Epithelial cell of prostate (primary cell): ENCODE measurements at regions not wholly inside any gene's neighbourhood (a gene's known extent, or its start where the extent isn't known, plus 50 kb on each side); places are given as distances from the start of the nearest gene placed in this dataset.

ENCODE experiments used
- DNase-seq: peaks from one replicate; pipeline ENCODE4 v3.0.0-alpha.2; 2011; ENCODE audit warnings: low read depth, low spot score
- H3K27ac ChIP-seq: fragments of 450-650 bp; 2 replicates; pipeline ENCODE4 v1.5.1; 2017; ENCODE audit warnings: mild to moderate bottlenecking

DNA sequence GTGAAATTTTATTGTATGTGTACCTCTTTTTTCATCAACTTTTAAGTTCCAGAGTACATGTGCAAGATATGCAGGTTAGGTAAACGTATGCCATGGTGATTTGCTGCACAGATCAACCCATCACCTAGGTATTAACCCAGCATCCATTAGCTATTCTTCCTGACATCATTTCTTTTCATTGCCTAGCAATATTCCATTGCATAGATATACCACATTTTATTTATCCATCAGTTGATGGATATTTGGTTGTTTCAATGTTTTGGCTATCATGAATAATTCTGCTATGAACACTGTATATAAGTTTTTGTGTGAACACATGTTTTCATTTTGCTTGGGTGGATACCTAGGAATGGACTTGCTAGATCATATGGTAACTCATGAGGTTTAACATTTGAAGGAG is 439.9 kb upstream of the SOX5 start:
- no peak for DNase-seq
- no peak overlapping the region for H3K27ac ChIP-seq

DNA sequence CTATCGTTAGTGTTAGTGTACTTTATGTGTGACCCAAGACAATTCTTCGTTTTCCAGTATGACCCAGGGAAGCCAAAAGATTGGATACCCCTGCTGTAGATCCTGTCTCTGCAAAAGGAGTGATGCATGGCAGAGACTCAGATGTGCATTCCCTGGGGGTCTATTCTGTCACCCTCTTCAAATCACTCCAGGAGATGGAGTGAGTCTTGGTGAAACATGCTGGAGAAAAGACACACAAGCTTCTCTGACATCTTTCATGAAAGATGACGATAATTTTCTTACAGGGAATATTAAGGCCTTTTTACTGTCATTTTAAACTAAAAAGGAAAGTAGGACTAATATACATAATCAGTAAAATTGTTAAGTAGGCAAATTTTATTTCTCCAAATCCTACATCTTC is 437.9 kb upstream of the SOX5 start:
- H3K27ac ChIP-seq, result no peak overlapping the region
- no peak for DNase-seq

DNA sequence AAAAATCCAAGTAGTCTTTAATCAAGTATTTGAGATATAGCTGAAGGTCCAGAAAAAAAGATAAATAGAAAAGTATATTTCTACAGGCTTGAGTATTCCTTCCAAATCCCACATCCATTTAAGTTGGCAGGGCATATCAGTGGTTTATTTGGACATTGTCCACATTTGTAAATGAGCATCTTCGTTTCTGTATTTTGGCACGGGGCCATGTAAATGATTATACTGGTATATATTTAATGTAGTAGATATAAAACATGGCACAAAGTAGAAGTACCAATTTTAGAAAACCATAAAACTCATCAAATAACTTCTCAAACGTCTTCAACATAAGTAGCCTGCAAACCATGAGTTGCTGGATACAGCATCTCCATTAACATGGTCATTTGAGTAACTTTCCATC is 437.4 kb upstream of the SOX5 start:
- no peak for DNase-seq
- no peak overlapping the region for H3K27ac ChIP-seq

DNA sequence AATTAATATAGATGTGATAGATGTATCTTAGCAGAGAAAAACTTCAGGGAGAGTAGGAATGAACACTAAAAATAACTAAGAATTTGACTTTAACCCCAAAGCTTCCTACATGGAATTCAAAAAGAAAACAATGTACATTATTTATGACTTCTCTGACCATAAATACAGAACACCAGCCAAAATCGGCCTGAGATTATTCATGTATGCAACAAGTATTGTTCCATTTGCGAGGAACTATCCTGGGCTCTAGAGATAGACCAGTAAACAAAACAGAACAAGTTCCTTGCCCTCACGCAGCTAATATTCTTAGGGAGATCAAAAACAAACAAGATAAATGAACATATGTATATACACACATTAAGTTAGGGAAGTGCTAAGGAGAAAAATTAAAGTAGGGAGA is 432.3 kb upstream of the SOX5 start:
- H3K27ac ChIP-seq, result no peak overlapping the region
- no peak for DNase-seq

DNA sequence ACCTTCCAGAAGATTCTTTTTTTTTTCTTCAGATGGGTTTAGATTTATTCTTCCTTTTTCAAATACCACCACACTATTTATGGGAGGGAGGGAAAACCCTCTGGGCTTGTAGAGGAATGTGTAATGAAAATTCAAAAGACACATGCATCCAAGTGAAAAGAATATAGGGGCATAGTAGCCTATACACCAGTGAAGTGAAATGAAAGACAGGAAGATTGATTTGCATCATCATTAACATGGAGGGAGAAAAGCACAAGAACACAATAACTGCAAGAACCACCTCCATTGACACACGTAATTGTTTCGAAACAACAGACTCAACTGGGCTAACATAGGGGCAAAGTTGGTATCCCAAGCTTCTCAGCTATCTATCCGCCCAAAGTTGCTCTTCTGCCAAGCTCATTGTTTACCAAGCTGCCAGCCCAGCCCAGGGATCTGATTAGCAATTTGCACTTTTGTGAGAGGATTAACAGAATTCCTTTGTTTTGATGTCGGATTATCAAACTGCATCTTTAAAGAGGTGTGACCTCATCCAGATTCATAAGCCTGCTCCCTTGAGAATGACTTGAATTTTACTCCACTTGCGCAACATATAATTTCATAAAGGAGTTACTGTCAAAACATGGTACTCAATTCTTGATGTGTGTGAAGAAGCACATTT is 430.5 kb upstream of the SOX5 start:
- DNase-seq, result no peak
- no peak overlapping the region for H3K27ac ChIP-seq

DNA sequence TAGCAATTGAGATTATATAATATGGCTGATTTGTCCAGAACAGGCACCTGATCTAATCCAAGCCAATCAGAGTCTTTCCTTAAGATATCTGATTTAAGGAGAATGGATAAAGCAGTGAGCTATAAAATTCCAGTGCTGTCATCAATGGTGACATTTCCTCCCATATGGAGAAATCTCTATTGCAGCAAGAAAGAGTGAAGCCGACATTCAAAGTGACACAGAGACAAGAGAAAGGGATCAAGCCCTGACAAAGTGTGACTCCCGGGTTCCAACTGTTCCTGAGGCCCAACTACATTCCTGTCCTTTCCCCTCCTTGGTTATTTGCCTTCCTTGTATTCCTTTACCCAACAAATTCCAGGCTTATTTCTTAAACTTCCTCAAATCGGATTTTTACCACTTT is 430.0 kb upstream of the SOX5 start:
- DNase-seq, result no peak
- H3K27ac ChIP-seq, result no peak overlapping the region

DNA sequence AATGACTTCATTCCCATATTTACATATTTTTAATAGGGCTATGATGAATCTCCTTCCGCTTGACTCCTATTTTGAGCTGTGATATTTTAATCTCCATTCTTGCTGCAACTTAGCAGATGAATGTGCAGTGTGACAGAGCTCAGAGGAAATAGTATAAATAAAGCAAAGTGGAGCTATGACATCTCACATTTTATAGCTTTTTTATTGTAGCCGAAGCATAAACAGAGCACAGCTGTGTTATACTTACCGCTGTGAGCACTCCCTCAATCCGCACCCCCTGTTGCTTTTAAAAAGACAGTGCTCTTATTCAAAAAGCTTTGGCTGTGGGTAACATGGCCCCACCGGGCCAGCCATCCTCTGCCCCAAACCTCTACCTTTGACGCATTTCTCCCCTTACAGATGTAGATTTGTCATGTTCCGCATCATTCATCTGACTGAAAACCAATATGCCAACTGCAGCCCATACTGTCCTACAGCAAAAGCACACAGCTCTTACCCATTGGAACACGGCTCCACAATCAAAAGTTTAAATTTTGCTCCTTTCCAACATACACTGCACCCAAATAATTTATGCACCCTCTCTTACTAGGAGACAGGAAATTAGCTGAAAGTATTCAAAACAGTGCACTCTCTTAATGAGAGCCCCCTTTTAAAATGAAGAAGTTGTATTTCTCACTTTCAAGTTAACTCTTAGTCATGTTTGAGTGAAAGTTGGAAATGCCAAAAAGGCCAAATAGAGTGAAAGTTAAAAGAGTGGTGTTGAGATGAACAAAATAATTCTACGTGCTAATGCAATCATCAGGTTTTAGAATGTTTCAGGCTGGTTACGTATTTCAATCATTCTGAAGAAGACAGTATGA is 429.3 kb upstream of the SOX5 start:
- no peak overlapping the region for H3K27ac ChIP-seq
- DNase-seq, result no peak

DNA sequence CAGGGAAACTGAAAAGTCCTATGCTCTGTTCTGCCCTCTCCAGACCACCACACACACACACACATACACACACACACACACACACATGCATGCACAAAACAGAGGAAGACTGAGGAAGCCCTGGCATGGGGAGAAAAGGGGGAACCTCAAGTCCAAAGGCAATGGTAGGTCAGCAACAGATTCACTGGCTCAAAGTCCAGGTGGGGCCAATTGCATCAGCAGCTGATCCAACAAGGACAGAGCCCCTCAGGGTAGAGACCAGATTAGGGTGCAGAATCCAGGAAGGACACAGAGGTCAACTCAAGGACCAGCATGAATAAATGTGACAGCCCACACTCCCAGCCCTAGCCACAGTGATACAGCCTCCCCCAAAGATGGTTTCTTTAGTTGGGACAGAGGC is 425.0 kb upstream of the SOX5 start:
- DNase-seq, result no peak
- no peak overlapping the region for H3K27ac ChIP-seq

DNA sequence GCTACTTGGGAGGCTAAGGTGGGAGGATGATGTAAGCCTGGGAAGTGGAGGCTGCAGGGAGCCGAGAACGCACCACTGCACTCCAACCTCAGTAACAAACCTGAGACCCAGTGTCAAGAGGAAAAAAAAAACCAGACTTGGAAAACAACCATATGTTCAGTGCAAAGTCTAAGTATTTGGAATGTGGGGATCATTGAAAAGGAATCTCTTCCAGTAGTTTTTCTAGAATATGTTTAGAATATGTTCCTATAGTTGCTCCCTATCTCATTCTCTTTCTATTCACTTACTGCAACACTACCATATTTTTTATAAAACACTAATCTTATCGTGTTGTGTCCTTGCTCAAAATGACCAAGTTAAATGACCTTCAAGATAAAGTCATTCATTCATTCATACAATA is 423.5 kb upstream of the SOX5 start:
- DNase-seq, result no peak
- no peak overlapping the region for H3K27ac ChIP-seq

DNA sequence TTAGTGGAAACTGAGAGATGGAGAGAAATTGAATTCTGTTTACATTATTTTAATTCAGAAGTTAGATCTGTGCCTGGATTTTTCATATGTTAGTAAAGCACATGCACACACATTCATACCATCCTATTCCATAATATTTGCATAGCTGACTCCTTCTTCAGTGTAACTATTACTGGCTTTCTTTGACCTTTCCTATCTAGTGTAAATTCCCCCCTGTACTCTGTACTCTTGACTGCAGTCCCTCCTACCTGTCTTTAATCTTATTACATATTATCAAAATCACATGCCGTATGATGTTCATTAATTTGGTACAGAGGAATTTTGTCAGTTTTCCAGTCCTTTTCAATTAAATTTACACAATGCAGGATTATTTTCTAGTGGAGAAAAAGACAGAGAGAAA is 417.0 kb upstream of the SOX5 start:
- no peak for DNase-seq
- no peak overlapping the region for H3K27ac ChIP-seq

DNA sequence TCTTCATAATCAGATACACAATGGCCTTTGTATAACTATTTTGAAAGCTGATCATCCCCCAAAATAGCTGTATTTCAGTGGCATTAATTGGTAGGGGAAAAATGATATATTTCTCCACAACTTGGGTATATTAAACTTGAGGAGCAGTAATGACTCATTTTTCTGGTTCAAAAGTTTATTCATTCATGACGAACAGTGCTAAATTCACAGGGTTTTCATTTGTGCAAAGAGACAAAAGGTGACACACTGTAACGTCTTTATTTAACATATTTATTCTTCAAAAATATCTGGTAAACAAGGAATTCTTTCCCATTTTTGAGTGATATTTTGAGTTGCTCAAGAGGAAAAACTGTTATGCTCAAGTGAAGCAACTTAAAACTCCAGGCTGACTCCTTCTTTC is 415.5 kb upstream of the SOX5 start:
- H3K27ac ChIP-seq, result no peak overlapping the region
- no peak for DNase-seq

DNA sequence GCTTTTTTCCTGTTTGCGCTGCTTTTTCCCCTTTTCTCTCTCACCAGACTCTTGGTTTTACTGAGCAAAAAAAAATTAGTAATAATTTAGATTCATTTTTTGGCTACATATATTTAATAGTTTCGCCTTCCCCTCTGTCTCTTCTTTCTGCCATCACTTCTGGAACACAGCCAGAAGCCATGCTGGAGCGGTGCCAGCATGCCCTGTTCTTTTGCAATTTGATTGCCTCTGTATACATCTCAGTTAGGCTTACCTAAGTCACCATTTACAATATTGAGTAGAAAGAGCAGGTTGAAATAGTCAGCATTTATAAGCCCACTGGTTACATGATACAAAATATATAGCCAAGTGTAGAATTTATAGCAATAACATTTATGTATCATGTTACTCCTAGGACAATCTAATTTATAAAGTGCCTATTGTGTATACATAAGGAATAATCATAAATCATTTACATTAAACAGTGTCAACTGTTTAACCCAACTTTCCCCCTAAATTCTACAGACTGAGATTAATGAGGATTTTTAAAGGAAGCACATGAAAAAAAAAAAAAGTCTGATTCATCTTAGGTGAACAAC is 413.8 kb upstream of the SOX5 start:
- DNase-seq, result no peak
- no peak overlapping the region for H3K27ac ChIP-seq

DNA sequence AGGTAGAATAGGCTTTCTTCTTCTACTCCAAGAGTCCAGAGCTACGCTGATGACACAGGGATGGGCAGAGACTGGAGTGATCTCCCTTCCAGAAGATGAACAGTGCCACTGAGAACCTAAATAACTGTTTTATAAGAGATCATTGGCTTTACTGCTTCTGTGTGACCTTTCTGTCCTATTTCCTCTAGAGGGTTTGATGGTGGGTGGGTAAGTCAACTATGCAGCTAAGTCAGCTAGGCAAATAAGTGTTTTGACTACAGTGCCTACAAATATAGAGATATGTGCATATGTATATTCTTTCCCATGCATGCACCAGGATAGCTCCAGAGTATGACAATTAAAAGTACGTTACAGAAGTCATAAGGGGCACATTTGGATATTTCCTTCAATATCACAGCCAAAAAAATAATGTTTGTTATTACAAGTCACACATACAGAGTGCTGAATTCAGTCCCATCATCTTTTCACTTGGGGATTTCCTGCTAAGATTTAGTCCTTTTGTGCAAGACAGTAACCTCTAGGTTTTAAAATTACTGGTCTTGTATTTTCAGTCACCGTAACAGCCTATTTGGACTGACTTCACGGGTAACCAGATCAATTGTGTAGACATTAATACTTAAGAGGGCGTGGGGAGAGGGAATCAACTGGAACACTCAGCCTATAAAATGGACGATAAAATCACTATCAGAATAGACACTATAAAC is 412.6 kb upstream of the SOX5 start:
- DNase-seq, result no peak
- no peak overlapping the region for H3K27ac ChIP-seq

DNA sequence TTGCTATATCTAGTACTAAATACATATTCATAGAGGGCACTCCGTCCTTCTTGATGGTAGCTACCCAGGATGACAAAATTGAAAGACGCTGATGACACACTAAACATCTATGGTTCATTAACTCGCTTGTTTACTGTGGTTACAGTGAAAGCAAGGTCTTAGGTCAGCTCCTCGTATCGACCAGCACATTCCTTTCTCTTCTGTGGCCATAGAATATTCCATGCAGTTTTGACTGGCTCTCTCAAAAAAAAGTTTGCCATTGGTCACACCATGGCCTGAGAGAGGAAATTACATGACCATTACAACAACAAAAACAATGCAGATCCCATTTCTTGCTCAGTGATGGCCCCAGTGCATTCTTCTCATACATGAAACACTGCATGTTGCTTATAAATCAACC is 411.4 kb upstream of the SOX5 start:
- DNase-seq, result no peak

DNA sequence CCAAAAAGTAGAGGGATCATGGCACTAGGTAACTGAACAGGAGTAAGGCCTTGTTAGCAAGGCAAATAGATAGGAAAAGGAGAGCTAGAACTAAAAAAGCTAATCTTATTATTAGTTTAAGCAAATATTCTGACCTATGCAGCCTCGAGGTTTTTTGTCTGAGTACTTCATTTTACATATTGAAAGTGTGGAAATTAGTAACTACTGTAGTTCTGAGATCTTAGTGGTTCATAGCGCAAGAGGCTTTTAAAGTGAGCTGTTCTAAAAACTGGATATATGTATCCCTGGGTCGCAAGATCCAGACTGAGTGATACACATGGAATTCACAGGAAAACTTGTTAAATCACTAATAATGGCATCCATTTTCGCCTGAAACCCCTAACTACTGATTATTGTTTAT is 411.0 kb upstream of the SOX5 start:
- DNase-seq, result no peak
- no peak overlapping the region for H3K27ac ChIP-seq

More for the DNA sequence above, 411.4 kb upstream of the SOX5 start:
- H3K27ac ChIP-seq, result no peak overlapping the region

DNA sequence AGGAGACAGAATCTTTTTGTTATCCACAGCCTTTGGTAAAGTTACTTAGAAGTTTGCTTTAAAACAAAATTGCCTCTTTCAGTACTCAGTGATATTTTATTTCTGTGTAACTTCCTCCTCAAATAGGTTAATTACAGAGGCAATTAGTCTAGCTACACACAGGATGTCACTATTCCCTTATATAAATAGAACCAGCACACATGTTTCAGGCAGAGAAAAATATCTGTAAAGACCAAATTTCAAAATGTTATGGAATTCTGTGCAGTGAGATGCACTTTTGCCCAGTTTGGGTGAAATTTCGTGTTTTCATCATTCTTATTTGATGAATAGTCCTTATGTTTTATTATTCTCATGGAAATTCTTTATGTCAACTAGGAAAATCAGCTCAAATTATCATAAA is 410.6 kb upstream of the SOX5 start:
- no peak overlapping the region for H3K27ac ChIP-seq
- DNase-seq, result no peak

DNA sequence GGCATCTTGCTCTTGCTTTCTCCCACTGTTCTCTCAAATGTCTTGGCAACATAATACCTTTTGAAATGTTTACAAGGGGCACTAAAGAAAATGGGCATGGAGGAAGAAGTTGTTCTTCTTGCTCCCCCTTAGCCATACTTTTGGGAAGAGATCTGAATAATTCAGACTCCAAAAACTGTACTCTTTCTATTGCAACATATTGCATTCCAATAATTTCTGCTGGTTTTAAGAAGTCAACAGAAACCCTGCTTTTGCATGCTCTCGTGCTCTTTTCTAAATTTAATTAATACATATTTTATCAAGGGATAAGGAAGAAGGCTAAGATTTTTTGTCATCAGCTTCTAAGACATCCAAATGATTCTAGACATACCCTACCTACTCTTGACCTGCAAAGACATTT is 409.9 kb upstream of the SOX5 start:
- DNase-seq, result no peak
- no peak overlapping the region for H3K27ac ChIP-seq

DNA sequence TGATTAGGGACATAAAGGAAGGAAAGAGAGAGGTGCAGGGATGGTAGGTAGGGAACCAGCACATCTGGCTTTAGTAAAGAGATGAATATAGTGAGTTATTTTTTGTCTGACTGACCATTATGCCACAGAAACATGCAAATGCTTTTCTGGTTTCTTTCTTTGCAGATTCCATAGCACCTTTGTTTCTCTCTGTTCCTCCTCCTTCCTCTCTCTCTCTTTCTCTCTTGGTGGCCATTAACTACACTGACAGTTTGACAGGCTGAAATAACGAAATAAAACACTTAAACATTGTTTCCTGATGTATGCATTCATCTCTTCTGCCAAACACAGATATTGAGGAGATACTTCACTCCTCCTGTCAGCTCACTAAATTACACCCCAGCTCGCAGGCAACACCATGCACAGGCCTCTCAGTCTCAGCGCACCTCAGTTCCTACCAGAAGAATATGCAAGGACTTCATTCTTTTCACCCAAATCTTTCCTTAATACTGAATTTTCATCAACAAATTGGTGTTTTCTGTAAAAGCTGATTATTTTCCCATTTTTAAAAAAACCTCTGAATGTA is 406.9 kb upstream of the SOX5 start:
- DNase-seq, result no peak
- no peak overlapping the region for H3K27ac ChIP-seq

DNA sequence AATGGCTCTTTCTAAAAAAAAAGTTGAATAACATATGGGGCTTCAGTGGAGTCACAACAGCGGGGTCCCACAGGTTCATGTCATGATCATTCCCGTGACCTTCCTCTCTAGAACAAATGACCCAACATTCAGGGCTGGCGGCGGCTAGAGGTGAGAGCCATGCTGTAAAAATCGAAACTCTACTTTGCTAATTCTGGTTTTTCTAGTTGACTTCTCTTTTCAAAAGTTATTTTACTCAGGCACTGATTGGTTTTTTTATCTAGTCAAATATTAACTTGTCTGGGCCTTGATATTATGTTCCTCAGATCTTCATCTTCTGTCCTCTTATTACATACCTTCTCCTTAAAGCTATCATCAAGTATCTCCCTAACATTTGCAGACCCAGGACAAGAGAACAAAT is 402.9 kb upstream of the SOX5 start:
- no peak overlapping the region for H3K27ac ChIP-seq
- DNase-seq, result no peak

DNA sequence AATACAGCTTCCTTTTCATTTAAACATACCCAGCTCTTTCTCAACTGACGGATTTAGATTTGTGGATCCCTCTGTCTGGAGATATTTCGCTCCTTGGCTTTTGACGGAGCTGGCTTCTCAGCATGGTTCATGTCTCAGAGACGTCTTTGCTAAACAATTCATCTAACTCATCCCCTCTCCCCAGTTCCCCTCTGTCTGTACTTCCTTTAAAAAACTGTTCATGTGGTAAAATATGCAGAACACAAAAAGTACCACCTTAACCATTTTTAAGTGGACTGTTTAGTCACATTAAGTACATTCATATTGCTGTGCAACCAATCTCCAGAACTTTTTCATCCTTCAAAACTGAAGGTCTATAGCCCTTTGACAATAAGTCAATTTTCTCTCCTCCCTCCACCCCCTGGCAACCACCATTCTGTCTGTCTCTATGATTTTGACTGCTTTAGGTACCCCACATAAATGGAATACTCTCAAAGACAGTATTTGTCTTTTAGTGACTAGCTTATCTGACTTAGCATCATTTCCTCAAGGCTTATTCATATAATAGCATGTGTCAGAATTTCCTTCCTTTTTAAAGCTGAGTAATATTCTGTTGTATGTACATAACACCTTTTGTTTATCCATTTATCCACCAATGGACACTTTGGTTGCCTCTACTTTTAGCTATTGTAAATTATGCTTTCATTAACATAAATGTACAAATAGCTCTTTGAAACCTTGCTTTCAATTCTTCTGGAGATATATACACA is 399.8 kb upstream of the SOX5 start:
- H3K27ac ChIP-seq, result no peak overlapping the region
- no peak for DNase-seq
